H1 (cell line): ENCODE measurements at regions not wholly inside any gene's neighbourhood (a gene's known extent, or its start where the extent isn't known, plus 50 kb on each side); places are given as distances from the start of the nearest gene placed in this dataset.
"Not testable (repeated sequence)": the region's sequence is repeated elsewhere in the genome, so short reads cannot be mapped to it uniquely, and the experiment has no call there.

ENCODE experiments used
- CTCF ChIA-PET: fragments of 300-600 bp; sonication (Branson Sonifier 250); formaldehyde crosslinking; loops from one replicate; lab custom pipeline; 2021; ENCODE audit not compliant: partially characterized antibody; lab: Charles Lee
- POLR2A ChIA-PET: fragments of 300-600 bp; sonication (Branson Sonifier 250); formaldehyde crosslinking; loops from one replicate; lab custom pipeline; 2021; ENCODE audit warnings: inconsistent platforms; ENCODE audit not compliant: partially characterized antibody; lab: Charles Lee
- DNase-seq, 2 experiments: peaks; one replicate each; pipeline versions ENCODE4 v3.0.0 to v3.0.0-alpha.2; 2010 to 2022; ENCODE audit warnings: low spot score in 2 of 2, low read depth in 1 of 2, mixed read lengths in 1 of 2
- FAIRE-seq: peaks from 2 replicates; lab custom pipeline; 2011; peaks lifted over from hg19 to GRCh38; lab: Jason Lieb, UNC
- H2AFZ ChIP-seq: 2 replicates; pipeline ENCODE4 v1.8.1; 2012; ENCODE audit warnings: low read length, inconsistent platforms
- H2AK5ac ChIP-seq: 2 replicates; pipeline ENCODE4 v1.6.1; 2013; ENCODE audit warnings: low read depth, low read length
- H2BK120ac ChIP-seq: replicated peaks from 2 replicates; pipeline ENCODE3; 2013; ENCODE audit warnings: low read depth, low read length, inconsistent platforms
- H2BK12ac ChIP-seq: 2 replicates; pipeline ENCODE4 v1.6.1; 2013; ENCODE audit warnings: low read depth, low read length
- H2BK15ac ChIP-seq: 2 replicates; pipeline ENCODE4 v1.6.1; 2013; ENCODE audit warnings: low read length
- H2BK20ac ChIP-seq: 2 replicates; pipeline ENCODE4 v1.6.1; 2013; ENCODE audit warnings: low read length
- H2BK5ac ChIP-seq: 2 replicates; pipeline ENCODE4 v1.6.1; 2013; ENCODE audit warnings: low read depth, low read length
- H3K14ac ChIP-seq: 2 replicates; pipeline ENCODE4 v1.6.1; 2013; ENCODE audit warnings: inconsistent platforms; ENCODE audit not compliant: insufficient read length
- H3K18ac ChIP-seq: 2 replicates; pipeline ENCODE4 v1.6.1; 2013; ENCODE audit warnings: low read length; ENCODE audit errors: extremely low read depth
- H3K23ac ChIP-seq: 2 replicates; pipeline ENCODE4 v1.6.1; 2013; ENCODE audit warnings: inconsistent platforms; ENCODE audit not compliant: insufficient read length
- H3K23me2 ChIP-seq: 2 replicates; pipeline ENCODE4 v1.6.1; 2013; ENCODE audit warnings: low read depth, low read length
- H3K27ac ChIP-seq: 2 replicates; pipeline ENCODE4 v1.6.1; 2011; ENCODE audit warnings: low read depth, low read length, inconsistent platforms
- H3K27me3 ChIP-seq, 4 experiments: replicated peaks in 1 of 4; 1 replicate in 1 of 4; 2 replicates in 3 of 4; pipeline versions ENCODE4 v1.6.1 to v1.8.1; 2011 to 2013; ENCODE audit warnings: low read length in 3 of 4, mild to moderate bottlenecking in 3 of 4, inconsistent platforms in 2 of 4, mixed read lengths in 2 of 4, moderate library complexity in 1 of 4; ENCODE audit not compliant: control insufficient read depth in 3 of 4, insufficient read depth in 3 of 4; ENCODE audit errors: extremely low read depth in 1 of 4
- H3K36me3 ChIP-seq, 4 experiments: 2 replicates each; pipeline versions ENCODE4 v1.6.1 to v1.8.1; 2011 to 2013; ENCODE audit warnings: mild to moderate bottlenecking in 4 of 4, low read length in 3 of 4, moderate library complexity in 2 of 4, control low read depth in 1 of 4, inconsistent platforms in 1 of 4; ENCODE audit not compliant: insufficient read depth in 4 of 4, control insufficient read depth in 2 of 4
- H3K4ac ChIP-seq: replicated peaks from 2 replicates; pipeline ENCODE3; 2013; ENCODE audit warnings: low read length, low read depth, mixed read lengths, inconsistent platforms; ENCODE audit not compliant: insufficient read length
- H3K4me1 ChIP-seq, 4 experiments: replicated peaks in 1 of 4; 1 replicate in 1 of 4; 2 replicates in 3 of 4; pipeline versions ENCODE4 v1.6.1 to v1.8.1; 2011 to 2013; ENCODE audit warnings: low read length in 3 of 4, inconsistent platforms in 2 of 4, mixed read lengths in 1 of 4; ENCODE audit not compliant: insufficient read depth in 4 of 4, control insufficient read depth in 3 of 4
- H3K4me2 ChIP-seq, 2 experiments: 2 replicates each; pipeline versions ENCODE4 v1.6.1 to v1.8.1; 2011 to 2013; ENCODE audit warnings: low read depth in 2 of 2, low read length in 2 of 2, control low read depth in 1 of 2, inconsistent platforms in 1 of 2, mild to moderate bottlenecking in 1 of 2; ENCODE audit not compliant: insufficient read depth in 1 of 2
- H3K4me3 ChIP-seq, 4 experiments: fragments of 200-600, 300-600 bp in 1 of 4; sonication (generic), shearing (Covaris generic), sonication (Bioruptor Twin) in 1 of 4; 2 replicates each; pipeline versions ENCODE4 v1.5.1 to v1.8.1; 2011 to 2016; ENCODE audit warnings: low read length in 4 of 4, low read depth in 3 of 4, control low read depth in 2 of 4, inconsistent platforms in 2 of 4, mild to moderate bottlenecking in 2 of 4, mixed read lengths in 1 of 4, moderate library complexity in 1 of 4; ENCODE audit not compliant: insufficient read depth in 2 of 4; ENCODE audit errors: extremely low read depth in 1 of 4
- H3K56ac ChIP-seq: replicated peaks from 2 replicates; pipeline ENCODE3; 2013; ENCODE audit warnings: low read depth, mild to moderate bottlenecking, mixed read lengths, low read length, inconsistent platforms; ENCODE audit not compliant: insufficient read length
- H3K79me1 ChIP-seq: 2 replicates; pipeline ENCODE4 v1.6.1; 2013; ENCODE audit warnings: low read depth, low read length, control low read depth
- H3K79me2 ChIP-seq, 2 experiments: 2 replicates each; pipeline versions ENCODE4 v1.6.1 to v1.8.1; 2012 to 2013; ENCODE audit warnings: low read length in 2 of 2, mild to moderate bottlenecking in 2 of 2, inconsistent platforms in 1 of 2; ENCODE audit not compliant: insufficient read depth in 2 of 2, control insufficient read depth in 1 of 2
- H3K9ac ChIP-seq, 4 experiments: replicated peaks in 1 of 4; 1 replicate in 1 of 4; 2 replicates in 3 of 4; pipeline versions ENCODE4 v1.6.1 to v1.8.1; 2011 to 2013; ENCODE audit warnings: low read depth in 3 of 4, low read length in 3 of 4, control low read depth in 2 of 4, mild to moderate bottlenecking in 2 of 4, moderate library complexity in 2 of 4, inconsistent platforms in 1 of 4; ENCODE audit errors: extremely low read depth in 1 of 4
- H3K9me3 ChIP-seq, 2 experiments: 2 replicates each; pipeline versions ENCODE4 v1.6.1 to v1.8.1; 2012 to 2013; ENCODE audit warnings: mild to moderate bottlenecking in 2 of 2, moderate library complexity in 2 of 2, control low read depth in 1 of 2, inconsistent platforms in 1 of 2, low read depth in 1 of 2, low read length in 1 of 2, mixed read lengths in 1 of 2; ENCODE audit not compliant: insufficient read depth in 2 of 2
- H4K20me1 ChIP-seq, 2 experiments: replicated peaks in 1 of 2; 2 replicates each; pipeline versions ENCODE3 to v1.8.1; 2011 to 2013; ENCODE audit warnings: inconsistent platforms in 2 of 2, low read length in 2 of 2, mild to moderate bottlenecking in 1 of 2; ENCODE audit not compliant: insufficient read depth in 2 of 2, control insufficient read depth in 1 of 2
- H4K5ac ChIP-seq: 2 replicates; pipeline ENCODE4 v1.6.1; 2013; ENCODE audit warnings: low read length, low read depth, mixed read lengths, inconsistent platforms; ENCODE audit not compliant: insufficient read length
- H4K8ac ChIP-seq: 2 replicates; pipeline ENCODE4 v1.8.0; 2013; ENCODE audit warnings: mild to moderate bottlenecking, moderate library complexity, low read length, inconsistent platforms; ENCODE audit not compliant: insufficient read depth; ENCODE audit errors: extremely low read depth
- H4K91ac ChIP-seq: replicated peaks from 2 replicates; pipeline ENCODE3; 2013; ENCODE audit warnings: low read length, mixed read lengths, inconsistent platforms; ENCODE audit not compliant: insufficient read length
- WGBS, 2 experiments: shearing (Covaris generic) in 1 of 2; methylation state at CpG; one replicate each; pipeline versions ENCODE4 v1.1.6 to v1.1.7; 2013 to 2015; ENCODE audit warnings: low lambda C conversion rate in 2 of 2, mixed read lengths in 2 of 2, inconsistent platforms in 1 of 2, low coverage in 1 of 2, missing lambda C conversion rate in 1 of 2; ENCODE audit not compliant: insufficient replicate concordance in 2 of 2, insufficient coverage in 1 of 2, insufficient read length in 1 of 2; ENCODE audit errors: extremely low coverage in 1 of 2, missing lambda C conversion rate in 1 of 2; 5-methylcytosine and 5-hydroxymethylcytosine counted together

DNA sequence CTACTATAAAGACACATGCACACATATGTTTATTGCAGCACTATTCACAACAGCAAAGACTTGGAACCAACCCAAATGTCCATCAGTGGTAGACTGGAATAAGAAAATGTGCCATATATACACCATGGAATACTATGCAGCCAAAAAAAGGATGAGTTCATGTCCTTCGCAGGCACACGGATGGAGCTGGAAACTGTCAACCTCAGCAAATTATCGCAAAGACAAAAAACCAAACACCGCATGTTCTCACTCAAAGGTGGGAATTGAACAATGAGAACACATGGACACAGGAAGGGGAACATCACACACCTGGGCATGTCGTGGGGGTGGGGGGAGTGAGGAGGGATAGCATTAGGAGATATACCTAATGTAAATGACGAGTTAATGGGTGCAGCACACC is 460.1 kb upstream of the NRSN1 start:
- H3K14ac ChIP-seq, H3K4me1 ChIP-seq, H3K36me3 ChIP-seq, H3K4me2 ChIP-seq, H4K5ac ChIP-seq, H2AK5ac ChIP-seq, H2BK12ac ChIP-seq, H3K4ac ChIP-seq, FAIRE-seq, H4K91ac ChIP-seq, H4K8ac ChIP-seq, POLR2A ChIA-PET, H3K18ac ChIP-seq, H2BK15ac ChIP-seq, H3K23me2 ChIP-seq, H2BK20ac ChIP-seq, H4K20me1 ChIP-seq, H3K9ac ChIP-seq, H3K27me3 ChIP-seq, H3K4me3 ChIP-seq, H3K56ac ChIP-seq, DNase-seq, H3K79me2 ChIP-seq, CTCF ChIA-PET, H3K23ac ChIP-seq, H3K9me3 ChIP-seq, H2AFZ ChIP-seq, H3K27ac ChIP-seq, H3K79me1 ChIP-seq, H2BK5ac ChIP-seq, H2BK120ac ChIP-seq: not testable (repeated sequence)
- WGBS, 2 experiments = 97% methylated on average over 6 of the region's 6 CpGs; no CpG with 5 or more reads in 1 of the 2 experiments
